ENCODE measurements at regions not wholly inside any gene's neighbourhood (a gene's known extent, or its start where the extent isn't known, plus 50 kb on each side); places are given as distances from the start of the nearest gene placed in this dataset.
"Not testable (repeated sequence)": the region's sequence is repeated elsewhere in the genome, so short reads cannot be mapped to it uniquely, and the experiment has no call there.

- no peak for DNase-seq
These were observed 214.5 kb upstream of the UBASH3B start for GRCh38 chr11:122440811-122441665.

- DNase-seq, result no peak
These were observed 215.4 kb upstream of the UBASH3B start for GRCh38 chr11:122439866-122440810.

DNA sequence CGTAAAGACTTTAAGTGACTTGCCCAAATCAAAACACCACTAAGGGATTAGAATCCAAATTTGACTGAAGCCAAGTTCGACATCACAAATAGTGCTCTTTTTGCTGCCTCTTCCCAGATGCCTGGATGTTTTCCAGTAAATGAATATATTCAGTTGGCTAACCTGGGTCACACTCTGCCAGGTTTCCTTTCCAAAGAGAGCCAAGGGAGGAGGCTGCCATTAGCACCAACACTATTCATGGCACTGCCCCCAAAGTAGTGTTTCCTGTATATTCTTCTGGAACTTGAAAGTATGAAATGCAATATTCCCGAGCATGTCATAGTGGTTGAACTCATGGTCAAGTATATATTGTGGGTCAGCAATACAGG is 219.3 kb upstream of the UBASH3B start:
- DNase-seq, result no peak

DNA sequence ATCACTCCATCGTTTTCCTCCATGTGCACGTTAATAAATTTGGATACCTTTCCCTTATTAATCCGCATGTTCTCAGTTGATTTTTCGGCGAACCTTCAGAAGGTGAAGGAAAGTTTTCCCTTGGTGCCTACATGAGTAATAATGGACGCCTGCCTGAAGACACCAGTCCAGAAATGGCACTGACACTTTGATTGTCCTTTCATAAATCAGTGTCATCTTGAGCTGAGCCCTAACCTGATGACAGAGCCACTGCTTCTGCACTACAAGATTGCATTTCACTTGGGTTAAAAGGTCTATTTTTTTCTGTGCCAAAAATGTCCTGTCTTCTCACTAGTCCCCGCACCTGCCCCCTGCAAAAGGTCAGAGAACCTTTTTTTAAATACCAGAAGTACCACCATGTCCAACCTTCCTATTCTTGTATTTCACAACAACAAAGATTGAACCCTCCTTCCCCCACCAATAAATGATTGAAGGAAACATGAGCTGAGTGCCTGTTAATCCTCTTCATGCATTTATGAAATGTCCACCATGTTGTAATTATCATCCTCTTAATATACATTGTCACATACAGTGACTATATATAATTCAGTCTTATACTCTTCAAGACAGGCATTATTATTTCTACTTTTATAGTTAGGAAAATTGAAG is 219.9 kb upstream of the UBASH3B start:
- no peak for DNase-seq

- DNase-seq, result no peak
These were observed 220.7 kb upstream of the UBASH3B start for GRCh38 chr11:122434786-122435185.

DNA sequence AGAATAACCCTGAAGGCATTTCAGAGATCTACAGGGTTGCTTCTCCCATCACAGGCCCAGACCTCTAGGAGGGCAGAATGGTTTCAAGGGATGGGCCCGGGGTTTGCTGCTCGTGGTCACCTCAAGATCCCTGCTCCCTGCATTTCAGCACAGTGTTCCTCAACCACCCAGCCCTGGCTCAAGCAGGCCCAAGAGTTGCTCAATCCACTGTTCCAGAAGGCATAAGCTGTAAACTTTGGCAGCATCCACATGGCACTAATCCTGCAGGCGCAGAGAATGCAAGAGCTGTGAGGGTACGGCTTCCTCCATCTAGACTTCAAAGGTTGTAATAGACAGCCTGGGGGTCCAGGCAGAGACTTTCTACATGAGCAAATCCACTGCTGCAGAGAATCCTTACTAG is 225.0 kb upstream of the UBASH3B start:
- DNase-seq, result no peak

DNA sequence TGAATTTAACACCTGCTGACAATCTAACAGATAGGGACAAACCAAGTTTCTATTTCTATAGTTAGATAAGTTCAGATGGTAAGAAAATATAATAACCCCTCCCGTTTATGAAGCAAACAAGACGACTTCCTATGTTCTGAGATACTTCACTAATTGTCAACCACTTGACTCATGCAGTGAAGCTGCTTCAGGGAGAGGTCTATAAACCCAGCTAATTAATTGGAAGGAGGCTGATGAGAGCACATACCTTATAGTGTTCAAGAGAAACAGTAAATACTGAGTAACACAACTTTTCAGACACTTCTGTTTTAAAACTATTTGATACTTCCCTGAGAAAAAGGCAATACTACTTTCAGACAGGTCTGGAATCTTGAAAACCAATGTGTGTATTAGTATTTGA is 229.4 kb upstream of the UBASH3B start:
- DNase-seq, result no peak

DNA sequence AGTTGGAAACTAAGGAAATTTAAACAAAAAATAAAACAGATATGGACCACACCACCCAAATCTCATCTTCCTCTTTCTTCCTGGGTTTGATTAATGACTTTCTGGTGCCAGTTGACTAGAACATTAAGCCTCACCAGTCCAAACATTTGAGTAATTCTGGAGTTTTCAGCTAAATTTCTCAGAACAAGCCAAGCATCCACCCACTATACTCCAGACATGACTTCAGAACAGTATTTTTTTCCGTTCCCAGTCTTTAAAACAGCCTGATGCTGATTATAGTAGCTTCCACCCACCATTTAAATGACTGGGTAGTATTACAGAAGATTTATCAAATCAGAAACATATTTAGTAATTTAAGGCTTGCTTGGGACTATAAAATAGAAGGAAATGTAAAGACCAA is 230.9 kb upstream of the UBASH3B start:
- DNase-seq, result no peak

DNA sequence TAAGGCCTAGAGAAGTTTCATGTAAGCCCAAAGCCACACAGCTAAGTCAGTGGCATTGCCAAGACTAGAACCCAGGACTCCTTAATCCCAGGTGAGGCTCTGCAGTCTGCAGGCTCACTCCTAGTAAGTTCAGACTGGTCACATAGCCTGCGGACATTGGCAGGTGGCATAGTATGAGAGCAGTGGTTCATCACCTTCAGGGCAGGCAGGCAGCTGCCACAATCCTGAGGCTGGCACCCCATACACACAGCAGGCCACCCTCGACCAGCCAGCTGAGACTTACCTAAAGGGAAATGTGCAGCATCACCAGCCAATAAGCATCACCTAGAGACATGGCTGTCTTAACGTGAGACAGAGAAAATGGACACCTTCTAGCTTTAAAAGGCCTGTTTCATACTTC is 231.6 kb upstream of the UBASH3B start:
- DNase-seq, result no peak

GRCh38 chr11:122423273-122423672 is 232.2 kb upstream of the UBASH3B start:
- DNase-seq, result no peak

GRCh38 chr11:122422682-122423081 is 232.8 kb upstream of the UBASH3B start:
- DNase-seq, result no peak

- DNase-seq, result no peak
These were observed 233.8 kb upstream of the UBASH3B start for GRCh38 chr11:122421702-122422101.

- DNase-seq, result no peak
These were observed 237.5 kb upstream of the UBASH3B start for GRCh38 chr11:122418032-122418431.

GRCh38 chr11:122414406-122415018 is 241.0 kb upstream of the UBASH3B start:
- DNase-seq, result no peak

DNA sequence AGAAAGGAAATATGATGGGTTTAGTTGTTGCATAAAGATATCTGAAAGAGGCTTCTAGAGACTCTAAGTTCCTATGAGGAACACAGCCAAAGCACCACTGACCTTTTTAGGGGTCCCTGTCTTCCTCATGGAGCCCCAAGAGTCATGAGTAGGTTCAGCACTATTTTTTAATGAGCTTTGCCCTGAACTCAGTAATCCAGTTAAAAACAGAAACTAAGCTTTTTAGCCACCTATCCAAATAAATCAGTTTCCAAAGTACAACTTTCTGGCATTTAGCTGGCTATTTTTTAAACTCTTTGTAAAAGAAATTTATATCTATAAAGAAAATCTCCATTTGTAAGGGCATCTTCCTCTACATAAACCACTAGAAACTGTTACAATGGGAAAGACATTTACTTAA is 241.8 kb upstream of the UBASH3B start:
- DNase-seq, result no peak

GRCh38 chr11:122412581-122412980 is 242.9 kb upstream of the UBASH3B start:
- DNase-seq, result no peak

DNA sequence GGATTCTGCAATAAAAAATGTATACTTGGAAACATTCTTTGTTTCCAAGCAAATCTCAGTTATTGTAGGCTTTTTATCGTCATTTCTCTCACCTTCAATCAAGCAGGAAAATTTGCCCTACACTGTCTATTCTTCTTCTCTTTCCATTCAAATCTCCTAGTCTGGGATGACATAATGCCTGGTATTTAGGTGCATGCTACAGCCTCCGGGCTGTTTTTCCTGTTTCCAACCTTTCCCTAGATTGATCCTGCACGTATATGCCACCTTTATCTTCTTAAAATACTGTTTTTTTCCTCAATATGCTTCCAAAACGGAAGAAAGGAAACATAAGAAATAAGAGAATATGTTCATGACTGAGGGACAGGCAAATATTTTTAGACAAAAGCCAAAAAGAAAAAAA is 249.1 kb upstream of the UBASH3B start:
- no peak for DNase-seq

DNA sequence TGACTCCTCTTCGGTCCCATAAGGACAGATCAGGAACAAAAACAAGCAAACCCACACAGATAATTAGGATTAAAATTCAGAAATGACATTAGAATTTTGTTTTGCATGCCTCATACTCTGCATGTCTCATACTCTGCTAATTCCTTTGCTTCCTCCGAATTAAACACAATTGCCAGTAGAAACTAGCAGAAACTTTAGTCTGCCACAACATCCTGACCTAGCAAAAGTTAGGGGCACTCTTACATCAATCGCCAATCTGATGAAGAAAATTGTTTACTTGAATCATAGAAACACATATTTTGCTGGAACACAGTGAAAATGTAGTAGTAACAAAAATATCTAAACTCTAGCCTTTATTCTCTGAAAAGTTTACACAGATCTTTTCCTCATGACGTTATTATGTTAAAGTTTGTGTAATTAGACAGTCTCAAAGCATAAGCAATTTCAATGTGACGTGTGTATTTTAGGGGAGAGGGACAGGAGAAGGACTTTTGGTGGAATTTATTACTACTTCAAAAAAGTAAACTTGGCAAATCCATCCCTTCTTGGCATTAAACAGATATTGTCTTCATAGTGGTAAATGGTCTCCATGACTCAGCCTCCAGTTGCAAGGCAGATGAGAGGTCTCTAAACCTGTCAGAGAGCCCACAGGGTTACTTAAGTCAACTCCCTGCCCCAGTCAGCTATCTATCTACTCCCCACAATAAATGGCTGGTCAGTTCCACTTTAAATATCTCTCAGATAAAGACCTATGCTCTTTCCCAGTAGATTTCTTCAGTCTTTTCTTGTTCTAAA is 249.8 kb upstream of the UBASH3B start:
- DNase-seq, result no peak

GRCh38 chr11:122404571-122404970 is 251.0 kb upstream of the UBASH3B start:
- DNase-seq, result no peak

DNA sequence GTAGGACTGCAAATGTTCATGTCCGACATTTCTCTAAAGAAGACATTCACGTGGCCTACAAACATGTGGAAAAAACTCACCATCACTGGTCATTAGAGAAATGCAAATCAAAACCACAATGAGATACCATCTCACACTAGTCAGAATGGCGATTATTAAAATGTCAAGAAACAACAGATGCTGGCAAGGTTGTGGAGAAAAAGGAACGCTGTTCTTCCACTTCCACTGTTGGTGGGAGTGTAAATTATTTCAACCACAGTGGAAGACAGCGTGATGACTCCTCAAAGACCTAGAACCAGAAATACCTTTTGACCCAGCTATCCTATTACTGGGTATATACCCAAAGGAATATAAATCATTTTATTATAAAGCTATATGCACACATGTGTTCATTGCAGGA is 253.9 kb upstream of the UBASH3B start:
- DNase-seq, result not testable (repeated sequence)

DNA sequence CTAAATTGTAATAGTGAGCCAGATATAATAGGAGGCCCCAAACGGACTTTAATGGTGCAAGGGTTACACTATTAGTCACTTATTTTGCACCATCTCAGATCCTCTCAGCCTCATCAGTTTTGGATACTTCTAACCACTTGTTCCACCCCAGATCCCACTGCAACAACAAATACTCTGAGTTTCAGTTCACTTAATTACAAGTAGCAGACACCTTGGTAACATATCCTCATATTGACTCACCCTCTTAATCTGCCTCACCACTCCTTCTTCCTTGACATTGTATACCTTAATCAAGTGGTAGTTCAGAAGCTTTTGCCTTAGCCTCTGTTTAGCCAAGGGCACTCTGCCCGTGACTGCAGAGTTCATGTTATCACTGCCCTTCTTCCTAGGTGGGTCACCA is 256.1 kb upstream of the UBASH3B start:
- DNase-seq, result no peak

DNA sequence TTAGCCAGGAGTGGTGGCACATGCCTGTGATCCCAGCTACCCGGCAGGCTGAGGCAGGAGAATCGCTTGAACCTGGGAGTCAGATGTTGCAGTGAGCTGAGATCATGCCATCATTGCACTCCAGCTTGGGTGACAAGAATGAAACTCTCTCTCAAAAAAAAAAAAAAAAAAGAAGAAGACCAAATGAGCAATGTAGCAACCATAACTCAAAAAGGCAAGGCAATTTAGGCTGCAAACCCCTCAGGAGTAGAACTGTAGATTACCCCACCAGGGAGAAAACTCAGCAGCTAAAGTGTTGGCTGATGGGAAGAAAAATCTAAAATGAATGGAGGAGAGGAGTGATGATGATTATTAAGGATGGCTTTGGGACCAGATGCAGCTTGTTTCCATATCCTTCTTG is 256.7 kb upstream of the UBASH3B start:
- no peak for DNase-seq

All from activated CD4-positive, alpha-beta T cell treated with anti-CD3 and anti-CD28 coated beads for 1 hour (primary cell).